HepG2 (cell line): ENCODE measurements at regions not wholly inside any gene's neighbourhood (a gene's known extent, or its start where the extent isn't known, plus 50 kb on each side); places are given as distances from the start of the nearest gene placed in this dataset.

ENCODE experiments used
- ATAC-seq: fragments of 200-7000 bp; cut with Tn5 transposase; 3 replicates; pipeline ENCODE4 v1.9.1; 2020; ENCODE audit warnings: mild to moderate bottlenecking, moderate library complexity
- BruUV-seq: library from RNA; stranded (reverse); fragments of 400-500 nt; replicated peaks from 2 replicates; lab custom pipeline; 2021; lab: Mats Ljungman, UMichigan
- CTCF ChIA-PET: fragments of 300-600 bp; formaldehyde crosslinking; extraction: SDS; loops from one replicate; lab custom pipeline; 2021; ENCODE audit warnings: low total read pairs, inconsistent platforms, low intra/inter-chr PET ratio; lab: Yijun Ruan, JAX
- POLR2A ChIA-PET: fragments of 350-600 bp; sonication (Branson Sonifier 250); formaldehyde crosslinking; loops from one replicate; lab custom pipeline; 2020; ENCODE audit warnings: antibody characterized with exemption, inconsistent platforms; lab: Yijun Ruan, JAX
- DNase-seq: peaks from one replicate; pipeline ENCODE4 v3.0.0-alpha.2; 2015; ENCODE audit warnings: low spot score
- FAIRE-seq: peaks from 3 replicates; lab custom pipeline; 2011; peaks lifted over from hg19 to GRCh38; lab: Jason Lieb, UNC
- H2AFZ ChIP-seq: one replicate; pipeline ENCODE4 v1.6.1; 2011; ENCODE audit warnings: low read length, inconsistent platforms
- H3K27ac ChIP-seq: fragments of 300-600 bp; 3 replicates; pipeline ENCODE4 v1.8.0; 2011; ENCODE audit warnings: mixed run types, mild to moderate bottlenecking, mixed read lengths, low read length, inconsistent platforms; ENCODE audit not compliant: insufficient read depth; ENCODE audit errors: extremely low read length
- H3K27me3 ChIP-seq, 2 experiments: fragments of 200-600 bp in 1 of 2; 2 replicates in 1 of 2; 3 replicates in 1 of 2; pipeline versions ENCODE4 v1.6.0 to v1.8.0; 2011; ENCODE audit warnings: low read length in 2 of 2, mild to moderate bottlenecking in 2 of 2, moderate library complexity in 2 of 2, inconsistent platforms in 1 of 2; ENCODE audit not compliant: insufficient read depth in 2 of 2, control insufficient read depth in 1 of 2
- H3K36me3 ChIP-seq, 2 experiments: fragments of 200-600 bp in 1 of 2; replicated peaks in 1 of 2; 2 replicates in 1 of 2; 3 replicates in 1 of 2; pipeline versions ENCODE4 v1.5.1 to v1.8.0; 2011; ENCODE audit warnings: low read length in 2 of 2, inconsistent platforms in 1 of 2; ENCODE audit not compliant: insufficient read depth in 2 of 2, control insufficient read depth in 1 of 2
- H3K4me1 ChIP-seq: 2 replicates; pipeline ENCODE4 v1.5.1; 2012; ENCODE audit warnings: low read length, inconsistent platforms; ENCODE audit not compliant: insufficient read depth
- H3K4me2 ChIP-seq: 2 replicates; pipeline ENCODE4 v1.6.0; 2011; ENCODE audit warnings: low read depth, low read length, inconsistent platforms
- H3K4me3 ChIP-seq, 3 experiments: fragments of 200-600 bp in 1 of 3; sonication (generic), shearing (Covaris generic) in 1 of 3; replicated peaks in 1 of 3; 2 replicates each; pipeline ENCODE4 v1.5.1; 2011 to 2016; ENCODE audit warnings: low read length in 3 of 3, inconsistent platforms in 2 of 3, low read depth in 2 of 3, mild to moderate bottlenecking in 2 of 3, control low read depth in 1 of 3, mixed read lengths in 1 of 3; ENCODE audit not compliant: insufficient read depth in 1 of 3
- H3K79me2 ChIP-seq: one replicate; pipeline ENCODE4 v1.6.1; 2011; ENCODE audit warnings: low read length, inconsistent platforms; ENCODE audit not compliant: insufficient read depth
- H3K9ac ChIP-seq: 2 replicates; pipeline ENCODE4 v1.6.0; 2011; ENCODE audit warnings: mild to moderate bottlenecking, low read depth, low read length, inconsistent platforms; ENCODE audit not compliant: insufficient read depth
- H3K9me3 ChIP-seq: 2 replicates; pipeline ENCODE4 v1.5.1; 2012; ENCODE audit warnings: mild to moderate bottlenecking, low read length
- H4K20me1 ChIP-seq: 2 replicates; pipeline ENCODE4 v1.6.0; 2011; ENCODE audit warnings: inconsistent platforms, mild to moderate bottlenecking, low read length, moderate library complexity; ENCODE audit not compliant: insufficient read depth
- ADNP ChIP-seq: sonication (generic); formaldehyde crosslinking; IDR thresholded peaks from 2 replicates; pipeline ENCODE4 v1.4.0; 2020; ENCODE audit warnings: missing genetic modification reagents
- HCFC1 ChIP-seq: fragments of 150-350 bp; IDR thresholded peaks from 2 replicates; pipeline ENCODE4 v1.6.1; 2014; ENCODE audit warnings: low read depth, low read length
- HNRNPK ChIP-seq: fragments of 200-400 bp; formaldehyde crosslinking; IDR thresholded peaks from 2 replicates; pipeline ENCODE4 v1.6.1; 2018; ENCODE audit warnings: low read length, low read depth, moderate library complexity, mild to moderate bottlenecking; ENCODE audit not compliant: poor library complexity, severe bottlenecking
- KDM1A ChIP-seq: IDR thresholded peaks from 2 replicates; pipeline ENCODE4 v1.6.1; 2016; ENCODE audit warnings: missing compliant biosample characterization
- RFXANK ChIP-seq: IDR thresholded peaks from 2 replicates; pipeline ENCODE4 v1.6.1; 2016
- RNF2 ChIP-seq: fragments of 450-650 bp; conservative IDR thresholded peaks from 2 replicates; pipeline ENCODE4 v1.6.1; 2016; ENCODE audit warnings: low read depth
- SRF ChIP-seq: IDR thresholded peaks from 2 replicates; pipeline ENCODE4 v1.6.1; 2011; ENCODE audit warnings: mild to moderate bottlenecking, low read depth, low read length, moderate library complexity
- YY1 ChIP-seq: IDR thresholded peaks from 2 replicates; pipeline ENCODE4 v1.6.1; 2011; ENCODE audit warnings: low read length, low read depth, moderate library complexity, mild to moderate bottlenecking; ENCODE audit not compliant: insufficient read depth, insufficient replicate concordance
- ZNF263 ChIP-seq: sonication (generic); formaldehyde crosslinking; IDR thresholded peaks from 2 replicates; pipeline ENCODE4 v1.4.0; 2020; ENCODE audit warnings: missing genetic modification reagents
- ZNF329 ChIP-seq: sonication (generic); formaldehyde crosslinking; IDR thresholded peaks from 2 replicates; pipeline ENCODE4 v1.9.0; 2021; ENCODE audit warnings: low read depth, mild to moderate bottlenecking, missing genetic modification reagents
- WGBS: methylation state at CpG from one replicate; pipeline ENCODE4 v1.1.6; 2017; ENCODE audit warnings: low lambda C conversion rate; 5-methylcytosine and 5-hydroxymethylcytosine counted together
- in situ Hi-C: cut with HindIII; loops from 2 replicates; pipeline ENCODE4 v1.10.0; 2017; ENCODE audit warnings: low pct_unique_long_range_greater_than_20kb; ENCODE audit not compliant: extremely low pct_ligation_motif_present
- intact Hi-C: fragments of 100-400 bp; cut with micrococcal nuclease; formaldehyde crosslinking; loops from one replicate; pipeline ENCODE4 v1.10.0; 2022; ENCODE audit not compliant: unreplicated experiment
- TF ChIP-seq, protein P1 (sequence below): sonication (generic); formaldehyde crosslinking; IDR thresholded peaks from 2 replicates; pipeline ENCODE4 v1.4.0; 2020; ENCODE audit warnings: missing genetic modification reagents, mild to moderate bottlenecking, borderline replicate concordance
- TF ChIP-seq, protein P2 (sequence below): sonication (generic); formaldehyde crosslinking; IDR thresholded peaks from 2 replicates; pipeline ENCODE4 v1.4.0; 2020; ENCODE audit warnings: missing genetic modification reagents
- TF ChIP-seq, protein P3 (sequence below): sonication (generic); formaldehyde crosslinking; IDR thresholded peaks from 2 replicates; pipeline ENCODE4 v1.4.0; 2020; ENCODE audit warnings: mild to moderate bottlenecking, missing genetic modification reagents, borderline replicate concordance

DNA sequence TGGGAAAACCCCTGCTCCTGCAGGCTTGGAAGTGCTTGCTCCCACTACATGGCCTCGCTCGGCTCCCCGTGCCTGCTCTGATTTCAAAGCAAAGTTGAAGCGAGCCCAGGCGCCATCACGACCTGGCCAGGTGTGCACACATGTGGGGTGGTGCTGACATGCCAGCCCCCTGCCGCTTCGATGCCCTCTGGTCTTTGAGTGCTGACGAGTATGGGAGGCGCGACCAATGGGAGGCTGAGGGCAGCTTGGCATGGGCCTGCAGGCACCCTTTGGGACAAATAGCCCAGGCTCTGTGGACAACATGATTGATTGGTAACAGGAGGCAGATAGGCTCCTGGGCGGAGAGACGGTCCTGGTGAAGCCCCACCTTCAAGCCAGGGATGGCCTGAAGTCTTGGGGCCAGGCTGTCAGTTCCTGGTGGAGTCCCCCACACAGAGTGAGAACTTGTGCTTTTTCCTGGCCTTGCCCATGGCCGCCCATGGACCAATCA lies 252.4 kb upstream of the SEMA3A start:
- H3K27me3 ChIP-seq = no peaks in the 10 kb centered on the region
- TF ChIP-seq HCFC1 (no peak), ADNP (no peak), RFXANK (CRISPR knock-in tag) (no peak), ZNF263 (no peak), SRF (no peak), KDM1A (CRISPR knock-in tag) (no peak), YY1 (no peak), RNF2 (no peak), ZNF329 (CRISPR knock-in tag) (no peak), HNRNPK (no peak)
- TF ChIP-seq, protein P1, sequence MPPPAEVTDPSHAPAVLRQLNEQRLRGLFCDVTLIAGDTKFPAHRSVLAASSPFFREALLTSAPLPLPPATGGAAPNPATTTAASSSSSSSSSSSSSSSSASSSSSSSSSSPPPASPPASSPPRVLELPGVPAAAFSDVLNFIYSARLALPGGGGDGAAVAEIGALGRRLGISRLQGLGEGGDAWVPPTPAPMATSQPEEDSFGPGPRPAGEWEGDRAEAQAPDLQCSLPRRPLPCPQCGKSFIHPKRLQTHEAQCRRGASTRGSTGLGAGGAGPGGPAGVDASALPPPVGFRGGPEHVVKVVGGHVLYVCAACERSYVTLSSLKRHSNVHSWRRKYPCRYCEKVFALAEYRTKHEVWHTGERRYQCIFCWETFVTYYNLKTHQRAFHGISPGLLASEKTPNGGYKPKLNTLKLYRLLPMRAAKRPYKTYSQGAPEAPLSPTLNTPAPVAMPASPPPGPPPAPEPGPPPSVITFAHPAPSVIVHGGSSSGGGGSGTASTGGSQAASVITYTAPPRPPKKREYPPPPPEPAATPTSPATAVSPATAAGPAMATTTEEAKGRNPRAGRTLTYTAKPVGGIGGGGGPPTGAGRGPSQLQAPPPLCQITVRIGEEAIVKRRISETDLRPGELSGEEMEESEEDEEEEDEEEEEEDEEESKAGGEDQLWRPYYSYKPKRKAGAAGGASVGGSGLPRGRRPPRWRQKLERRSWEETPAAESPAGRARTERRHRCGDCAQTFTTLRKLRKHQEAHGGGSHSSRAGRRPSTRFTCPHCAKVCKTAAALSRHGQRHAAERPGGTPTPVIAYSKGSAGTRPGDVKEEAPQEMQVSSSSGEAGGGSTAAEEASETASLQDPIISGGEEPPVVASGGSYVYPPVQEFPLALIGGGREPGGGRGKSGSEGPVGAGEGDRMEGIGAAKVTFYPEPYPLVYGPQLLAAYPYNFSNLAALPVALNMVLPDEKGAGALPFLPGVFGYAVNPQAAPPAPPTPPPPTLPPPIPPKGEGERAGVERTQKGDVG (CRISPR knock-in tag) = no peak
- TF ChIP-seq, protein P2, sequence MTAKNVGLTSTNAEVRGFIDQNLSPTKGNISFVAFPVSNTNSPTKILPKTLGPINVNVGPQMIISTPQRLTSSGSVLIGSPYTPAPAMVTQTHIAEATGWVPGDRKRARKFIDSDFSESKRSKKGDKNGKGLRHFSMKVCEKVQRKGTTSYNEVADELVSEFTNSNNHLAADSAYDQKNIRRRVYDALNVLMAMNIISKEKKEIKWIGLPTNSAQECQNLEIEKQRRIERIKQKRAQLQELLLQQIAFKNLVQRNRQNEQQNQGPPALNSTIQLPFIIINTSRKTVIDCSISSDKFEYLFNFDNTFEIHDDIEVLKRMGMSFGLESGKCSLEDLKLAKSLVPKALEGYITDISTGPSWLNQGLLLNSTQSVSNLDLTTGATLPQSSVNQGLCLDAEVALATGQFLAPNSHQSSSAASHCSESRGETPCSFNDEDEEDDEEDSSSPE (CRISPR knock-in tag) = no peak
- TF ChIP-seq, protein P3, sequence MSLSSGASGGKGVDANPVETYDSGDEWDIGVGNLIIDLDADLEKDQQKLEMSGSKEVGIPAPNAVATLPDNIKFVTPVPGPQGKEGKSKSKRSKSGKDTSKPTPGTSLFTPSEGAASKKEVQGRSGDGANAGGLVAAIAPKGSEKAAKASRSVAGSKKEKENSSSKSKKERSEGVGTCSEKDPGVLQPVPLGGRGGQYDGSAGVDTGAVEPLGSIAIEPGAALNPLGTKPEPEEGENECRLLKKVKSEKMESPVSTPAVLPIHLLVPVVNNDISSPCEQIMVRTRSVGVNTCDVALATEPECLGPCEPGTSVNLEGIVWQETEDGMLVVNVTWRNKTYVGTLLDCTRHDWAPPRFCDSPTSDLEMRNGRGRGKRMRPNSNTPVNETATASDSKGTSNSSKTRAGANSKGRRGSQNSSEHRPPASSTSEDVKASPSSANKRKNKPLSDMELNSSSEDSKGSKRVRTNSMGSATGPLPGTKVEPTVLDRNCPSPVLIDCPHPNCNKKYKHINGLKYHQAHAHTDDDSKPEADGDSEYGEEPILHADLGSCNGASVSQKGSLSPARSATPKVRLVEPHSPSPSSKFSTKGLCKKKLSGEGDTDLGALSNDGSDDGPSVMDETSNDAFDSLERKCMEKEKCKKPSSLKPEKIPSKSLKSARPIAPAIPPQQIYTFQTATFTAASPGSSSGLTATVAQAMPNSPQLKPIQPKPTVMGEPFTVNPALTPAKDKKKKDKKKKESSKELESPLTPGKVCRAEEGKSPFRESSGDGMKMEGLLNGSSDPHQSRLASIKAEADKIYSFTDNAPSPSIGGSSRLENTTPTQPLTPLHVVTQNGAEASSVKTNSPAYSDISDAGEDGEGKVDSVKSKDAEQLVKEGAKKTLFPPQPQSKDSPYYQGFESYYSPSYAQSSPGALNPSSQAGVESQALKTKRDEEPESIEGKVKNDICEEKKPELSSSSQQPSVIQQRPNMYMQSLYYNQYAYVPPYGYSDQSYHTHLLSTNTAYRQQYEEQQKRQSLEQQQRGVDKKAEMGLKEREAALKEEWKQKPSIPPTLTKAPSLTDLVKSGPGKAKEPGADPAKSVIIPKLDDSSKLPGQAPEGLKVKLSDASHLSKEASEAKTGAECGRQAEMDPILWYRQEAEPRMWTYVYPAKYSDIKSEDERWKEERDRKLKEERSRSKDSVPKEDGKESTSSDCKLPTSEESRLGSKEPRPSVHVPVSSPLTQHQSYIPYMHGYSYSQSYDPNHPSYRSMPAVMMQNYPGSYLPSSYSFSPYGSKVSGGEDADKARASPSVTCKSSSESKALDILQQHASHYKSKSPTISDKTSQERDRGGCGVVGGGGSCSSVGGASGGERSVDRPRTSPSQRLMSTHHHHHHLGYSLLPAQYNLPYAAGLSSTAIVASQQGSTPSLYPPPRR (CRISPR knock-in tag) = no peak
- ATAC-seq (no peak), DNase-seq (no peak), FAIRE-seq (no peak)
- 61% methylated on average over 8 of the region's 14 CpGs for WGBS
- H3K9ac ChIP-seq = no peak overlapping the region
- no peaks in the 10 kb centered on the region for H3K9me3 ChIP-seq
- CTCF ChIA-PET = no interaction called here
- no peaks in the 10 kb centered on the region for H4K20me1 ChIP-seq
- BruUV-seq = no TSS peak
- H3K4me2 ChIP-seq = no peak overlapping the region
- intact Hi-C loops (no loop called here), in situ Hi-C loops (no loop called here)
- H3K27ac ChIP-seq = no peak overlapping the region
- no peak overlapping the region for H2AFZ ChIP-seq
- H3K4me1 ChIP-seq = no peaks in the 10 kb centered on the region
- no peaks in the 10 kb centered on the region for H3K79me2 ChIP-seq
- H3K4me3 ChIP-seq = no peak overlapping the region
- POLR2A ChIA-PET = no interaction called here
- no peaks in the 10 kb centered on the region for H3K36me3 ChIP-seq
